HG03095 (cell line): ENCODE measurements at regions not wholly inside any gene's neighbourhood (a gene's known extent, or its start where the extent isn't known, plus 50 kb on each side); places are given as distances from the start of the nearest gene placed in this dataset.
"Not testable (repeated sequence)": the region's sequence is repeated elsewhere in the genome, so short reads cannot be mapped to it uniquely, and the experiment has no call there.

ENCODE experiments used
- ATAC-seq: cut with Tn5 transposase; IDR thresholded peaks from one replicate; pipeline ENCODE4 v1.9.1; 2021; ENCODE audit warnings: moderate library complexity; ENCODE audit not compliant: unreplicated experiment

GRCh38 chr3:177493091-177493490, 295.8 kb upstream of the TBL1XR1 start:
- ATAC-seq: no peak

DNA sequence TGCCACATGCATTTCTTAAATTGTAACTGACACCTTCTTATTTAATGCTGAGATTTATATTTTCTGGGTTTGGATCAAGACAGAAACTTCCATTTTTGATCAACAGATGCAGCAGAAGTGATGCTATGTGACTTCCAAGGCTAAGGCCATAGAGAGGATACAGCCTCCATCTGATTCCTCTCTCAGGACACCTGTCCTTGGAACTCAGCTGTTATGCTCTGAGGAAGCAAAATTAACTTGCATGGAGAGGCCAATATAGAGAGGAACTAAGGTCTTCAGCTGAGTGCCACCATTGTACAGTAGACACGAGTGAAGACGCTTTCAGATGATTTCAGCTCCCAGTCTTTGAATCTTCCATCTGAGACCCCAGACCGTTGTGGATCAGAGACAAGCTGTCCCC, 296.9 kb upstream of the TBL1XR1 start:
- ATAC-seq: no peak

DNA sequence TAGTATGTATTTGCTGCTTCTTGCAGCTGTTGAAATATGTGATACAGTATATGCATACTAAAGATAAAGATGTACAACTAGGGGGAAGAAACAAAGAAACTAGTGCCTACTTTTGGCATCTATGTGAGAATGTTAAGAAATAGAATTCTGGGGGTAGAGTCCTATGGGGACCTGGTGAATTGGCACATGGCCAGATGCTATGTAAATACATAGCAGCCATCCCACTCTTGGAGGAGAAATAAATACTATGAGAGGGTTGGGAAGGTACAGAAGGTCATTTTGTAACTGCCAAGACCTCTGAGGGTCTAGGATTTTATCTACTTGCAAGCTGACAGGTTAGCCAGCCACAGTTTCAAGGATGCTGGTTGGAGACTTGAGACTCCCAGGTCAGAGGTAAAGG, 298.3 kb upstream of the TBL1XR1 start:
- no peak for ATAC-seq

GRCh38 chr3:177498037-177498857, 301.0 kb upstream of the TBL1XR1 start:
- no peak for ATAC-seq

DNA sequence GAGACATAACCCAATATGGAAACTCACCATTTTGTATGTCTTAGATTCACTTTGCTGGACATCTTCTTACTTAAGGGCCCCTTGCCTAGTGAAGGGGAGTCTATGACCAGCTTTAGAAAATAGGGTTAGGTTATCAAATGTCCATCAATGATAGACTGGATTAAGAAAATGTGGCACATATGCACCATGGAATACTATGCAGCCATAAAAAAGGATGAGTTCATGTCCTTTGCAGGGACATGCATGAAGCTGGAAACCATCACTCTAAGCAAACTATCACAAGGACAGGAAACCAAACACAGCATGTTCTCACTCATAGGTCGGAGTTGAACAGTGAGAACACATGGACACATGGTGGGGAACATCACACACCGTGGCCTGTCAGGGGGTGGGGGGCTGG, 301.8 kb upstream of the TBL1XR1 start:
- ATAC-seq: not testable (repeated sequence)

- no peak for ATAC-seq
Measured at GRCh38 chr3:177499779-177500423, 302.6 kb upstream of the TBL1XR1 start.

DNA sequence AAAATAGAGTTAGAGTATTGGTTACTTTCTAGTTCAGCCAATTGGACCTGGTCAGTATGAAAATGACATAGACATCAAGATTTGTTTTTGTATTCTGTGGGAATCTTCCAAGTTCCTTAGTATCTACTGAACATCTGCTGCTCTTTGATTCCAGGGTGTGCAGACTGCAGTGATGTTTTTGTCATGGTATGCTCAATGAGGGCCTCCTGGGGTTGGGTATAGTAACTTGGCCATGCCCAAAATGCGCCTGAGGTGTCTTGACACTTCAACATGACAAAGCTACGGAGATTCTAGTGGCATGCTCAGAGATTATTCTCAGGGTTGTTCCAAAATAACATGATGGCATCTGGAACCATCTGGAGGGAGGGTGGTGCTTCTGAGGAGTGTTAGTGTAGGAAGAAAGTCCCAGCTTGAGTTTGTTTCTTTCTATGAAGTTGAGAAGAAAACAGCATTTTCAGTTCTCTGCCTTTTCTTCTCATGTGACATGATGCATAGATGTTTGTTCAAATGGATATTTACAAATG, 313.5 kb upstream of the TBL1XR1 start:
- no peak for ATAC-seq

- no peak for ATAC-seq
Measured at GRCh38 chr3:177512945-177513814, 315.9 kb upstream of the TBL1XR1 start.

- no peak for ATAC-seq
Measured at GRCh38 chr3:177513815-177514610, 316.7 kb upstream of the TBL1XR1 start.

DNA sequence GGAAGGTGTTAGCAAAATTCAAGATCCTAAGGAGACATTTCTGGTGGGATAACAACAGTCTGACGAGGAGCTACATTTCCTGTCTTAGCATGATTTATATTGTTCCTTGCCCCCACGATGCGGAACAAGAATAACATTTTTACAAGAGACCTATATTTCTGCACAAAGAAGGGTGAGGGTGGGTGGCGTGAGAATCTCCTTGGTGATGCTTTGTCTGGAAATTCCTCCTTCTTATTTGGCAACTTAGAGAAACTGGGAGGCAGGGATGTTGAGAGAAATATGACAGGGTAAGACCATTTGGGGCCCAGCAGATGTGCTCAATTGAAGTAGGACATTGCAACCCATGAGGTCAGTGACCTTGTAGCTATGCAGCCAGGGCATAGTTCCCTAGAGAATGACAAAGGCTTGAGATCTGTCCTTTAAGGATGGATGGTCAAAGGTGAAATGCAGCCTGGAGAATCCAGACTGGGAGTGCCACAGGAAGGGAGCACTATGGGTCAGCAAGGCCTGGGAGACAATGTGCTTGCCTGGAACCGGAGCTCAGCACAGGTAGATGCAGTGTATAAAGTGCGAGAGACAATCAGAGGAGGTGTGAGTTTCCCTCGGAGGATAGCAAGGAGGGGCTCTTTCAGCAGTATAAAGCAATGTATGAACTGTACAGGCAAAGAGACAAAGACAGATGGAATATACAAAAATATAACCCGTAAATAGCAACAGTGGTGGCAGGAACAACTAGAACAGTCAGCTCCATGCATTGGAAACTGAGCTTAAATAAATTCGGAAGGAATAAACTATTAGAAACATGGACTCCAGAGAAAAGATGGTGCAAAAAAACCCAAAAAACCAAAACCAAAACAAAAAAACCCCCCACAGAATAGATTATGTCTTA, 317.6 kb upstream of the TBL1XR1 start:
- no peak for ATAC-seq

GRCh38 chr3:177515786-177516157, 318.5 kb upstream of the TBL1XR1 start:
- no peak for ATAC-seq

- ATAC-seq: no peak
Measured at GRCh38 chr3:177516158-177517011, 319.1 kb upstream of the TBL1XR1 start.

DNA sequence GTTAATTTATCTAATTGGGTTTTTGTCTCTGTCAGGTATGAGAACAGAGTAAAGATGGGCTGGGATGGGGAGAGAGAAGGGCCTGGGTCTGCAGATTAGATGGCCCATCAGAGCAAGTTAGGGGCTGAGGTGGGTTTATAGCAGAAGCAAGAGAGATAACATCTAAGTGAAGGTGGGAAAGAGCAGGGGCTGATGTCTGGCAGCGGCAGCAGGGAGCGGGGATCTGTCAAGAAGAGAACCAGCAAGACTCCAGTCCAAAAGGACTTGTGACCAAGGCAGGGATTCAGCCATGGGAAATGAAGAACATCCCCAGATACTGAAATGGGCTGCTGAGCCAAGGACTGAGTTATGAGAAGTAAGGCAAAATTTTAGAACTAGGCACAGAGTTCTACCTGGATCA, 320.6 kb upstream of the TBL1XR1 start:
- no peak for ATAC-seq

- no peak for ATAC-seq
Measured at GRCh38 chr3:177519588-177519987, 322.3 kb upstream of the TBL1XR1 start.

GRCh38 chr3:177521305-177521704, 324.0 kb upstream of the TBL1XR1 start:
- no peak for ATAC-seq

DNA sequence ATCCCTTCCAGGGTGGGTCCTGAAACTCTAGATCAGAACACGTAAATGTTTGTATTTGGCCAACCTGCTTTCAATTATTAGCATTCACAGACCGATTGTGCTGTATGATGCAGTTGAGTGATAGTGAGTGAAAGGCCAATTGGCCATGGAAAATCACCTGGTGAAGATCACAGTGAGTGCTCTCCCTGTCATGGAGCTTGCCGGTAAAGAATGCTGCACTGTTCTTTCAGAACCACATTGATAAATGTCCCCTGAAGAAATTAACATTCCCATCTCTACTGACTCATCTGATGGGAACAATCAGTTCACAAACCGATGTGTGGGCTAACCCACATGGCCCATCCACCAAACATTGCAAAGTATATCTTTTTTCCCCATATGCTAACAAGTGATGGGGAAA, 324.8 kb upstream of the TBL1XR1 start:
- no peak for ATAC-seq

DNA sequence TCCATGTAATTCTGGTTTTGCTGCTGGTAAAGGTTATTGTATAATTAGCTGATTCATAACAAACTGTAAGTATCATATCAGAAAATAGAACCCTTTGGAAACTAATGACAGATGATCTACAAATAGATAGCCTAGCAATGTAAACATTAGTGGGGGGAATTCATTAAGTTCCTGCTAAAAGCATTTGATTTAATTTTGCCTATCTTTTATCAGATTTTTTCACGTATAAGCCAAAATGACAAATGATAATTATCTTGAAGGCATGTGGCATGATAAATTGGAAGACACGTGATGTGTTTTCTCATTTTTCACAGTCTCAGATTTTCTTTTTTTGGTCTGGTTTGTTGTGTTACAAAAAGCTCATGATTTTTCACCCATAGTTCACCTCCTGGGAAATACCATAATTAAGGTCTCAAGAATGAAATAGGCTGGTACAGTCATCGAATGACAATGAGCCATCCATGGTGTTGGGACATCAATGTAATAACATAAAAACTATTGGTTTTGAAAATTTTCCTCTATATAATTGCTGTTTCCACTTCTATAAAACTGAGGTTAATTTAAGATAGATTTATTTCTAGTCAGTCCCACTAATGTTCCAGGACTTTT, 325.9 kb upstream of the TBL1XR1 start:
- no peak for ATAC-seq

DNA sequence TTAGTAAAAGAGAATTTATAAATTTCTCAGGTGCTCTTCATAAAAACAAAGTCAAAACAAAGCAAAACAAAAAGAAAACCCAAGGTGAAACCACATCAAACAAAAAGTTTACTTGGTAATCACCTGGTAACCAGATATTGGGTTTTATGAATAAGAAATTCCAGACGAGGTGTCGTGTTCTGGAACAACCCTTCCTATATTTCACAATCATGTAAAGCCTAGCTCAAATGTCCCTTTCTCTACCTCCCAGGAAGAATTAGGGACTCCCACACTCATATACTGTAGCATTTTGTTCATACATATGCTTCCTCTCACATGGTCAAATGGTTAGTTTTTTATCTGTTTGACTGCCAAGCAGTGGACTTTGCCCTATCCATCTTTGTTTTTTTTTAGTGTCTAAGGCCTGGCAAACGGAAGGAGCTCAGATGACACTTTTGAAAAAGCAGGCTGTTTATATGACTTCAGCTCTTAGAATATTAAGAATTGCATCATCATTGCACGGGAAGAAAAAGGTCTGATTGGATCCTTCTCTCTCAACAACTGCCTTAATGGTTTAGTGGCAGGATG, 326.7 kb upstream of the TBL1XR1 start:
- no peak for ATAC-seq
